ENCODE measurements at regions not wholly inside any gene's neighbourhood (a gene's known extent, or its start where the extent isn't known, plus 50 kb on each side); places are given as distances from the start of the nearest gene placed in this dataset.

DNA sequence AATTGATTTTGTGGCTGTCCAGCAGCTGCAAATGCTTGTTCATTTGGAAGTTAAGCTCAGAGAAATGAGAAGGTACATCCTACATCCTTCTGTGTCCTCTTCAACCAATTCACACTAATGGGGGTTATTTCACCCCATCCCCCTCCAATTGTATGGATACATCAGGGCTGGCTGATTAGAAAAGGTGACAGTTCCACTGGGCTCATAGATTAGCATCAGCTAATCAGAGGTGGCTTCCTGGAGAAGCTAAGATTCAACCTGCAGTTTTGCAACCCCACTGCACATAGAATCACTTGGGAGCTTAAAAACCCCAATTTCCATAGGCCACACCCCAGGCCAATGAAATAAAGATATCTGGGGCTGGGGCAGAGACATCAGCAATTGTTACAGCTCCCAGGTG, 217.7 kb upstream of the TLE3 start:
- Histone ChIP-seq H3K27me3 (no peaks in the 10 kb centered on the region), H3K9me3 (no peaks in the 10 kb centered on the region), H3K4me3 (no peak overlapping the region), H3K27ac (no peak overlapping the region), H3K4me1 (peaks cover 0 to 17% of the 10 kb centered on the region in 2 donors), H3K36me3 (no peaks in the 10 kb centered on the region)
- TF ChIP-seq, protein P1, sequence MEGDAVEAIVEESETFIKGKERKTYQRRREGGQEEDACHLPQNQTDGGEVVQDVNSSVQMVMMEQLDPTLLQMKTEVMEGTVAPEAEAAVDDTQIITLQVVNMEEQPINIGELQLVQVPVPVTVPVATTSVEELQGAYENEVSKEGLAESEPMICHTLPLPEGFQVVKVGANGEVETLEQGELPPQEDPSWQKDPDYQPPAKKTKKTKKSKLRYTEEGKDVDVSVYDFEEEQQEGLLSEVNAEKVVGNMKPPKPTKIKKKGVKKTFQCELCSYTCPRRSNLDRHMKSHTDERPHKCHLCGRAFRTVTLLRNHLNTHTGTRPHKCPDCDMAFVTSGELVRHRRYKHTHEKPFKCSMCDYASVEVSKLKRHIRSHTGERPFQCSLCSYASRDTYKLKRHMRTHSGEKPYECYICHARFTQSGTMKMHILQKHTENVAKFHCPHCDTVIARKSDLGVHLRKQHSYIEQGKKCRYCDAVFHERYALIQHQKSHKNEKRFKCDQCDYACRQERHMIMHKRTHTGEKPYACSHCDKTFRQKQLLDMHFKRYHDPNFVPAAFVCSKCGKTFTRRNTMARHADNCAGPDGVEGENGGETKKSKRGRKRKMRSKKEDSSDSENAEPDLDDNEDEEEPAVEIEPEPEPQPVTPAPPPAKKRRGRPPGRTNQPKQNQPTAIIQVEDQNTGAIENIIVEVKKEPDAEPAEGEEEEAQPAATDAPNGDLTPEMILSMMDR (IDR thresholded peaks at IDR 0.05), result no peak
- DNase-seq (no peak), ATAC-seq (no peak)
- intact Hi-C loops (cut with DNase I), result no loop called here

DNA sequence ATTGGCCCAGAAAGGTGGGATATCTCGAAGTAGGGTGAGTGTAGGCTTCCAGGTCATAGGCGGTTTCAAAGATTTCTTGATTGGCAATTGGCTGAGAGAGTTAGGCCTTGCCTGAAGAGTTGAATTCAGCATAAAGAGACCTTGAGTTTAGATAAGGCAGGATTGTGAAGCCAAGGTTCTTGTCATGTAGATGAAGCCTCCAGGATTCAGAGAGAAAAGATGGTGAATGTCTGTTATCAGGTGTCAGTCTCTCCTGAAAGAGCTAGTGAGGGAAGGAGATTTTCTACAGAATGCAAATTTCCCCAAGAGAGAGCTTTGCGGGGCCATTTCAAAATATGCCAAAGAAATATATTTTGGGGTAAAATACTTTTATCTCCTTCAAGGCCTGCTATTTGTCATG, 217.0 kb upstream of the TLE3 start:
- intact Hi-C loops (cut with DNase I), result no loop called here
- TF ChIP-seq, protein P1 (IDR thresholded peaks at IDR 0.05), result no peak
- no peaks in the 10 kb centered on the region for H3K36me3 ChIP-seq
- H3K4me3 ChIP-seq, result no peak overlapping the region
- H3K9me3 ChIP-seq, result no peaks in the 10 kb centered on the region
- peaks cover 0 to 9% of the 10 kb centered on the region in 2 donors for H3K4me1 ChIP-seq
- no peaks in the 10 kb centered on the region for H3K27me3 ChIP-seq
- DNase-seq (no peak), ATAC-seq (no peak)
- no peak overlapping the region for H3K27ac ChIP-seq

DNA sequence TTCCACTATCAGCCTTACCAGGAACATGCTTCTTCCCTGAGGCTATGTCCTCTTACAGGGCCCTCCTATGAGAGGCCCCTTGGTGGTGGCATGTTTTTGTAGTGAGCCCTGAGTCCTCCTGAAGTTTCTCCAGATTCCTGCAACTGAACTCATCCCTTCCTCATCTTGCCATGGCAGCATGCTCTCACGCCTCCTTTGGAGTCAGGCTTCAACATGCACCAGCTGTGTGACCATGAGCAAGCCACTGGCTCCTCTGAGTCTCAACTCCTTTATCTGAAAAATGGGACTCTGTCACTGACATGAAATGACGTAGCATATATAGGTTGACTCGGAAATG, 216.3 kb upstream of the TLE3 start:
- intact Hi-C loops (cut with DNase I), result no loop called here
- no peak for DNase-seq
- H3K27ac ChIP-seq, result no peak overlapping the region
- no peaks in the 10 kb centered on the region for H3K27me3 ChIP-seq
- ATAC-seq, result no peak
- no peak overlapping the region for H3K4me3 ChIP-seq
- H3K36me3 ChIP-seq, result no peaks in the 10 kb centered on the region
- TF ChIP-seq, protein P1 (IDR thresholded peaks at IDR 0.05), result no peak
- peaks cover 0 to 2% of the 10 kb centered on the region in 2 donors for H3K4me1 ChIP-seq
- H3K9me3 ChIP-seq, result no peaks in the 10 kb centered on the region

DNA sequence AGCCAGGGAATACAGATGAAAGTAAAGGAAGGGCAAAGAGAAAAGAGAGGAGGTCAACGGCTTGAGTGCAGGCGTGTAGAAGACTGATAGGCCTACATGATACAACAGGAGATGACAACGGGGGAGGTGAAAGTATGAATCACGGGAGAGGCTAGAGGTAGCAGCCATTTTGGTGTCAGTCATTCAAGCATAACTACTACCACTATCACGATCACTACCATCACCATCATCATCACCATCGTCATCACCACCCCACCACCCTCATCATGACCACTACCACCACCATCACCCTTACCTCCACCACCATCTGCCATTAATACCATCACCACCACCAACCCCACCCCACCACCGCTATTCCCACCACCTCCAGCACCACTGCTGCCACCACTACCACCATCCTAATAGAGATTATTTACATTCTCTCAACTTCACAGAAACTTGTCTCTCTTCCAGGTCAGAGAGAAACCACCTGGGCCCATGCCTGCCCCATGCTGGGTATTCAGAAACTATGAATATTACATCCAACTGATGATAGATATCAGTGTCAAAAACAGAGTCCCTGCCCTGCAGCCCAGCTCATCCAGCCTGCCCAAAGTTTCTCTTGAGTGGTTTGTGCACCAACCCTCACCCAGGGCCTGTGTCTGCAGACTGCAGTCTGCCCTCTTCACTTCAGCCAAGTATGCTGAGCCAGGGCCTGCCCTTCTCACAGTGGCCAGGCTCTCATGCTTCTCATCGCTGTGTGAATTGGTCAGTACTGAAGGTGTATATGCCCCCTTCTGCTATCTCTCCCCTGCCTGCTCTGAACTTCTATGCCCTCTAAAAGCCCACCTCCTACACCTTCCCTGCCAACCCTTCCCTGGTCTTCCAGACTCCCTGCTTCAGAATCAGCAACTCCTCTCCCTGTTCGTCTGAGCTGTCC, 215.6 kb upstream of the TLE3 start:
- ATAC-seq, result no peak
- intact Hi-C loops (cut with DNase I), result no loop called here

DNA sequence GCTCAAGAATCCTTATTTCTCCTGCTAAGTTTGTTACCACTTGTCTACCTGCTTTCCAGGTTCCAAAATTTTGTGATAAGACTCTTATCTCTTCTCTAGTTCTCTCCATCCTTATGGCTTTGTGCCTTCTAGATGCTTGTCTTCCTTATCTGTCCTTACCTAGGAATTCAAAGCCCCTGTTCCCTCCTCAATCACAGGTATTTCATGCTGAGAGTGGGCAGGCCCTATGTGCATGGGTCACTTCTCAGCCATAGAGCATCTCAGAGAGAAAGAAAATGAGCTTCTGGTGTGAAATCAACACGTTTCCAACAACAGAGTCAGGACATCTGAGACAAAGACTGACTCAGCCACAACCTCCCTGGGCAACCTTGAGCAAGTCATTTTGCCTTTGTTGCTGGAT, 214.1 kb upstream of the TLE3 start:
- no peak for DNase-seq
- H3K27ac ChIP-seq, result no peak overlapping the region

More for the DNA sequence above, 215.6 kb upstream of the TLE3 start:
- Histone ChIP-seq H3K4me1 (peaks cover 0 to 3% of the 10 kb centered on the region in 2 donors), H3K27me3 (no peaks in the 10 kb centered on the region), H3K36me3 (no peaks in the 10 kb centered on the region), H3K27ac (no peak overlapping the region), H3K9me3 (no peaks in the 10 kb centered on the region), H3K4me3 (no peak overlapping the region)
- TF ChIP-seq, protein P1 (IDR thresholded peaks at IDR 0.05), result no peak
- DNase-seq, result no peak

More for the DNA sequence above, 214.1 kb upstream of the TLE3 start:
- Histone ChIP-seq H3K36me3 (no peaks in the 10 kb centered on the region), H3K4me3 (no peak overlapping the region), H3K27me3 (no peaks in the 10 kb centered on the region), H3K4me1 (peaks cover 0 to 15% of the 10 kb centered on the region in 2 donors), H3K9me3 (no peaks in the 10 kb centered on the region)
- TF ChIP-seq, protein P1 (IDR thresholded peaks at IDR 0.05), result no peak
- ATAC-seq, result no peak
- intact Hi-C loops (cut with DNase I), result no loop called here
